ENCODE measurements at regions not wholly inside any gene's neighbourhood (a gene's known extent, or its start where the extent isn't known, plus 50 kb on each side); places are given as distances from the start of the nearest gene placed in this dataset.

DNA sequence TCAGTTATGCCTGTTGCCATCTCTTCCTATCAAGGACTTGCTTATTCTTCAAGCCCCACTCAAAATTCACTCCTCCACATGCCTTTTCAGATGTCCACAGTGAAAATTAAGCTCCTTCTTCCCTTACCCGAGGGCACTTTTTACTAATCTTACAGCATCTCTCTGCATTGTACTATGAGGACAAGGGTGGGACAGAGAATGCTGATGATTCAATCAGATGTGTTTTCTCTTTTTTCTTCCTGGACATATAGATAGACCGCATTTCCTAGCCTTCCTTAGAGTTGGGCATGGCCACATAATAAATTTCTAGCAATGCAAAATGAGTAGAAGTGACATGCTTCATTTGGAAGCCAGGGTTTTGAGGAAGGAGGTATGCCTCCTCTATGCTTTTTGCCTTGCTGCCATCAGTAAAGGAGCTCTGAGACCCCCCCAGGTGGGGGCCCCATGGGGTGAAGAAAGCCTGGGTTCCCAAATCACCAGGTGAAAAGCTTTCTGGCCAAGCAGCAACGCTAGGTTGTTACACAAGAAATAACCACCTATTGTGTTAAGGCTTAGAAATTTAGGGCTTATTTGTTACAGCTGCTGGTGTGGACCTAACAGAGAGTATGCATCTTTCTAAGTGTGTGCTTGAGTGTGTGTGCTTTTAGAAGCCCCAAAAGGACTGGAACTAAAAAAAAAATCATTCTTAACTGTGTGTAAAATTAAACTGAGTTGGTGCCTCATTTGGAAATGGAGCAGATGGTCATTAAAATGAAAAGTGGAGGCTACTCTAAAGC is 424.5 kb downstream of the STK39 start:
- TF ChIP-seq EZH2 (optimal IDR thresholded peaks at IDR 0.05; ENCODE audit: low read depth, low read length) (no peak), EZH2phosphoT487 (IDR thresholded peaks at IDR 0.05; ENCODE audit: low read length) (no peak)
- TF ChIP-seq, protein P1, sequence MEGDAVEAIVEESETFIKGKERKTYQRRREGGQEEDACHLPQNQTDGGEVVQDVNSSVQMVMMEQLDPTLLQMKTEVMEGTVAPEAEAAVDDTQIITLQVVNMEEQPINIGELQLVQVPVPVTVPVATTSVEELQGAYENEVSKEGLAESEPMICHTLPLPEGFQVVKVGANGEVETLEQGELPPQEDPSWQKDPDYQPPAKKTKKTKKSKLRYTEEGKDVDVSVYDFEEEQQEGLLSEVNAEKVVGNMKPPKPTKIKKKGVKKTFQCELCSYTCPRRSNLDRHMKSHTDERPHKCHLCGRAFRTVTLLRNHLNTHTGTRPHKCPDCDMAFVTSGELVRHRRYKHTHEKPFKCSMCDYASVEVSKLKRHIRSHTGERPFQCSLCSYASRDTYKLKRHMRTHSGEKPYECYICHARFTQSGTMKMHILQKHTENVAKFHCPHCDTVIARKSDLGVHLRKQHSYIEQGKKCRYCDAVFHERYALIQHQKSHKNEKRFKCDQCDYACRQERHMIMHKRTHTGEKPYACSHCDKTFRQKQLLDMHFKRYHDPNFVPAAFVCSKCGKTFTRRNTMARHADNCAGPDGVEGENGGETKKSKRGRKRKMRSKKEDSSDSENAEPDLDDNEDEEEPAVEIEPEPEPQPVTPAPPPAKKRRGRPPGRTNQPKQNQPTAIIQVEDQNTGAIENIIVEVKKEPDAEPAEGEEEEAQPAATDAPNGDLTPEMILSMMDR (IDR thresholded peaks at IDR 0.05; ENCODE audit: low read length), result no peak

Measured in MM.1S (cell line).